SH-SY5Y (cell line): ENCODE measurements at regions not wholly inside any gene's neighbourhood (a gene's known extent, or its start where the extent isn't known, plus 50 kb on each side); places are given as distances from the start of the nearest gene placed in this dataset.

Experiments used
- GATA2 ChIP-seq: IDR thresholded peaks from 2 replicates; pipeline ENCODE4 v1.6.1; 2011; ENCODE audit warnings: mild to moderate bottlenecking, low read depth, low read length
- GATA3 ChIP-seq: IDR thresholded peaks from 2 replicates; pipeline ENCODE4 v1.6.1; 2011; ENCODE audit warnings: low read depth, mild to moderate bottlenecking, low read length, moderate library complexity

GRCh38 chr7:80403686-80404241 is 108.1 kb downstream of the GNAT3 start:
- TF ChIP-seq GATA3 (no peak), GATA2 (no peak)

GRCh38 chr7:80401708-80402107 is 110.2 kb downstream of the GNAT3 start:
- no peak for TF ChIP-seq GATA3
- TF ChIP-seq GATA2 = no peak

- no peak for TF ChIP-seq GATA3
- no peak for TF ChIP-seq GATA2
These were observed 118.1 kb downstream of the GNAT3 start for GRCh38 chr7:80393786-80394185.

- no peak for TF ChIP-seq GATA3
- no peak for TF ChIP-seq GATA2
These were observed 119.4 kb downstream of the GNAT3 start for GRCh38 chr7:80392229-80393169.

- TF ChIP-seq GATA2 (peak; percentile 39), GATA3 (no peak)
These were observed 124.2 kb downstream of the GNAT3 start for GRCh38 chr7:80387634-80388193.

- TF ChIP-seq GATA3 (no peak), GATA2 (no peak)
These were observed 125.2 kb downstream of the GNAT3 start for GRCh38 chr7:80386686-80387085.

GRCh38 chr7:80385508-80385907 is 126.4 kb downstream of the GNAT3 start:
- TF ChIP-seq GATA3 = no peak
- TF ChIP-seq GATA2 = no peak

- TF ChIP-seq GATA3 = no peak
- no peak for TF ChIP-seq GATA2
These were observed 130.9 kb downstream of the GNAT3 start for GRCh38 chr7:80380957-80381356.

GRCh38 chr7:80379034-80379982 is 132.6 kb downstream of the GNAT3 start:
- TF ChIP-seq GATA3 = no peak
- no peak for TF ChIP-seq GATA2

- no peak for TF ChIP-seq GATA3
- TF ChIP-seq GATA2 = no peak
These were observed 137.5 kb downstream of the GNAT3 start for GRCh38 chr7:80374321-80374720.

- TF ChIP-seq GATA3 (no peak), GATA2 (no peak)
These were observed 138.3 kb downstream of the GNAT3 start for GRCh38 chr7:80373429-80374032.

GRCh38 chr7:80372415-80372814 is 139.4 kb downstream of the GNAT3 start:
- TF ChIP-seq GATA2 (no peak), GATA3 (no peak)

GRCh38 chr7:80370587-80370986 is 141.3 kb downstream of the GNAT3 start:
- no peak for TF ChIP-seq GATA2
- TF ChIP-seq GATA3 = no peak
